MM.1S (cell line): ENCODE measurements at regions not wholly inside any gene's neighbourhood (a gene's known extent, or its start where the extent isn't known, plus 50 kb on each side); places are given as distances from the start of the nearest gene placed in this dataset.

ENCODE experiments used
- CTCF ChIP-seq: fragments of 300-600 bp; sonication (generic); IDR thresholded peaks from 2 replicates; pipeline ENCODE4 v1.5.1; 2016; ENCODE audit warnings: antibody characterized with exemption, low read length, mixed read lengths
- EZH2phosphoT487 ChIP-seq: fragments of 300-600 bp; sonication (generic); IDR thresholded peaks from 2 replicates; pipeline ENCODE4 v1.6.1; 2018; ENCODE audit warnings: antibody characterized with exemption, low read length

GRCh38 chr1:54460861-54461387 lies 54.7 kb upstream of the SSBP3 start:
- TF ChIP-seq CTCF: no peak
- TF ChIP-seq EZH2phosphoT487: no peak
